Endothelial cell of umbilical vein (primary cell): ENCODE measurements at regions not wholly inside any gene's neighbourhood (a gene's known extent, or its start where the extent isn't known, plus 50 kb on each side); places are given as distances from the start of the nearest gene placed in this dataset.

ENCODE experiments used
- BruUV-seq: library from RNA; stranded (reverse); fragments of 400-500 nt; replicated peaks from 2 replicates; lab custom pipeline; 2021; lab: Mats Ljungman, UMichigan
- CTCF ChIA-PET: fragments of 300-600, 350-600 bp; sonication (Branson Sonifier 250); formaldehyde crosslinking; loops from one replicate; lab custom pipeline; 2021; ENCODE audit warnings: antibody characterized with exemption, inconsistent platforms; lab: Charles Lee
- POLR2A ChIA-PET: fragments of 300-600, 350-600 bp; sonication (Branson Sonifier 250); formaldehyde crosslinking; loops from one replicate; lab custom pipeline; 2021; ENCODE audit warnings: antibody characterized with exemption, inconsistent platforms; lab: Charles Lee
- DNase-seq: peaks from one replicate; pipeline ENCODE4 v3.0.0-alpha.2; 2011; ENCODE audit warnings: low read depth, low spot score
- FAIRE-seq: peaks from 2 replicates; lab custom pipeline; 2011; peaks lifted over from hg19 to GRCh38; lab: Jason Lieb, UNC
- H2AFZ ChIP-seq: 2 replicates; pipeline ENCODE4 v1.6.0; 2012; ENCODE audit warnings: low read depth, low read length, control low read depth, inconsistent platforms
- H3K27ac ChIP-seq: 2 replicates; pipeline ENCODE4 v1.5.1; 2011; ENCODE audit warnings: low read depth, mild to moderate bottlenecking, control low read depth, low read length, moderate library complexity; ENCODE audit not compliant: insufficient read depth
- H3K27me3 ChIP-seq, 2 experiments: 2 replicates each; pipeline versions ENCODE4 v1.6.0 to v1.6.1; 2011; ENCODE audit warnings: low read length in 2 of 2, mixed read lengths in 1 of 2; ENCODE audit not compliant: control insufficient read depth in 2 of 2, insufficient read depth in 2 of 2
- H3K36me3 ChIP-seq, 2 experiments: 2 replicates in 1 of 2; 3 replicates in 1 of 2; pipeline ENCODE4 v1.5.1; 2011; ENCODE audit warnings: low read length in 2 of 2, mild to moderate bottlenecking in 1 of 2, moderate library complexity in 1 of 2; ENCODE audit not compliant: control insufficient read depth in 2 of 2, insufficient read depth in 2 of 2; ENCODE audit errors: extremely low read depth in 1 of 2
- H3K4me1 ChIP-seq: 3 replicates; pipeline ENCODE4 v1.5.1; 2011; ENCODE audit warnings: mild to moderate bottlenecking, low read length; ENCODE audit not compliant: control insufficient read depth, insufficient read depth; ENCODE audit errors: extremely low read depth
- H3K4me2 ChIP-seq: 2 replicates; pipeline ENCODE4 v1.6.1; 2011; ENCODE audit warnings: low read length, control low read depth, mixed read lengths; ENCODE audit not compliant: insufficient read depth
- H3K4me3 ChIP-seq, 3 experiments: fragments of 200-600 bp in 1 of 3; sonication (generic), shearing (Covaris generic) in 1 of 3; replicated peaks in 1 of 3; 2 replicates each; pipeline ENCODE4 v1.5.1; 2011 to 2016; ENCODE audit warnings: control low read depth in 3 of 3, low read length in 3 of 3, mild to moderate bottlenecking in 2 of 3, inconsistent platforms in 1 of 3, low read depth in 1 of 3, moderate library complexity in 1 of 3; ENCODE audit not compliant: insufficient read depth in 1 of 3
- H3K79me2 ChIP-seq: 2 replicates; pipeline ENCODE4 v1.6.0; 2012; ENCODE audit warnings: low read length, inconsistent platforms; ENCODE audit not compliant: control insufficient read depth, insufficient read depth
- H3K9ac ChIP-seq: replicated peaks from 2 replicates; pipeline ENCODE3; 2011; ENCODE audit warnings: low read length, control low read depth; ENCODE audit not compliant: insufficient read depth; ENCODE audit errors: extremely low read depth
- H3K9me1 ChIP-seq: replicated peaks from 3 replicates; pipeline ENCODE4 v1.6.0; 2011; ENCODE audit warnings: mild to moderate bottlenecking, low read length; ENCODE audit not compliant: control insufficient read depth, insufficient read depth; ENCODE audit errors: extremely low read depth
- H3K9me3 ChIP-seq: replicated peaks from 2 replicates; pipeline ENCODE4 v1.5.1; 2012; ENCODE audit warnings: low read length, inconsistent platforms; ENCODE audit not compliant: control insufficient read depth, insufficient read depth
- H4K20me1 ChIP-seq: replicated peaks from 2 replicates; pipeline ENCODE3; 2011; ENCODE audit warnings: mild to moderate bottlenecking, low read length; ENCODE audit not compliant: control insufficient read depth, insufficient read depth; ENCODE audit errors: extremely low read depth
- CTCF ChIP-seq, 2 donors: IDR thresholded peaks; 1 replicate in 1 of 2; 2 replicates in 1 of 2; pipeline ENCODE4 v1.5.1; 2011; ENCODE audit warnings: low read length in 2 of 2, mild to moderate bottlenecking in 2 of 2, moderate library complexity in 2 of 2, control low read depth in 1 of 2, inconsistent platforms in 1 of 2, low read depth in 1 of 2; ENCODE audit not compliant: insufficient read depth in 1 of 2; ENCODE audit errors: extremely low read depth in 1 of 2
- EZH2 ChIP-seq: IDR thresholded peaks from 2 replicates; pipeline ENCODE4 v1.6.1; 2012; ENCODE audit warnings: borderline replicate concordance, low read depth, mild to moderate bottlenecking, moderate library complexity, low read length, inconsistent platforms; ENCODE audit not compliant: severe bottlenecking
- FOS ChIP-seq: IDR thresholded peaks from 2 replicates; pipeline ENCODE4 v1.6.1; 2011; ENCODE audit warnings: mild to moderate bottlenecking, low read length, moderate library complexity, borderline replicate concordance; ENCODE audit not compliant: insufficient read depth
- GATA2 ChIP-seq: IDR thresholded peaks from 2 replicates; pipeline ENCODE4 v1.7.0; 2011; ENCODE audit warnings: low read depth, mild to moderate bottlenecking, moderate library complexity, mixed read lengths, low read length; ENCODE audit not compliant: insufficient read length, insufficient read depth
- JUN ChIP-seq: IDR thresholded peaks from 2 replicates; pipeline ENCODE4 v1.6.1; 2011; ENCODE audit warnings: borderline replicate concordance, low read depth; ENCODE audit not compliant: insufficient read length, insufficient read depth
- MAX ChIP-seq: IDR thresholded peaks from 2 replicates; pipeline ENCODE4 v1.6.1; 2011; ENCODE audit not compliant: insufficient read depth, insufficient read length
- MYC ChIP-seq: IDR thresholded peaks from one replicate; pipeline ENCODE4 v1.6.1; 2011; ENCODE audit warnings: mild to moderate bottlenecking, low read depth, low read length
- POLR2A ChIP-seq: IDR thresholded peaks from 2 replicates; pipeline ENCODE4 v1.6.1; 2012; ENCODE audit warnings: low read depth, mild to moderate bottlenecking, control low read depth, low read length
- POLR2AphosphoS5 ChIP-seq: IDR thresholded peaks from 2 replicates; pipeline ENCODE4 v1.6.1; 2012; ENCODE audit warnings: low read depth, mild to moderate bottlenecking, control low read depth, low read length, moderate library complexity; ENCODE audit not compliant: insufficient read depth
- dilution Hi-C: fragments of 300-500 bp; cut with MboI; formaldehyde crosslinking; loops from one replicate; pipeline ENCODE4 v1.15.0; 2019; ENCODE audit warnings: low sequenced_read_pairs; ENCODE audit not compliant: extremely low pct_ligation_motif_present
- intact Hi-C: fragments of 100-400 bp; cut with micrococcal nuclease; formaldehyde crosslinking; loops from one replicate; pipeline ENCODE4 v1.10.0; 2022

GRCh38 chr16:85485379-85485778 lies 127.7 kb upstream of the GSE1 start:
- Histone ChIP-seq H2AFZ (no peak overlapping the region), H3K9me1 (no peaks in the 10 kb centered on the region), H3K4me2 (no peak overlapping the region), H3K79me2 (no peaks in the 10 kb centered on the region), H3K27ac (no peak overlapping the region), H3K4me1 (no peaks in the 10 kb centered on the region), H3K27me3 (no peaks in the 10 kb centered on the region), H3K36me3 (no peaks in the 10 kb centered on the region), H4K20me1 (no peaks in the 10 kb centered on the region), H3K4me3 (no peak overlapping the region), H3K9me3 (no peaks in the 10 kb centered on the region), H3K9ac (no peak overlapping the region)
- POLR2A ChIA-PET, result no interaction called here
- FAIRE-seq, result no peak
- intact Hi-C loops (no loop called here), dilution Hi-C loops (no loop called here)
- no TSS peak for BruUV-seq
- CTCF ChIA-PET, result no interaction called here
- TF ChIP-seq CTCF (IDR thresholded peaks at IDR 0.05; ENCODE audit: extremely low read depth in 1 of 2, insufficient read depth in 1 of 2, low read depth in 1 of 2, low read length in 2 of 2) (no peak), MYC (no peak), FOS (no peak), GATA2 (no peak), EZH2 (no peak), MAX (no peak), POLR2A (no peak), POLR2AphosphoS5 (no peak), JUN (no peak)
- no peak for DNase-seq
